Activated CD8-positive, alpha-beta memory T cell treated with anti-CD3 and anti-CD28 coated beads, Interleukin-2, amount 50 U/mL, for 1 hour (primary cell): ENCODE measurements at regions not wholly inside any gene's neighbourhood (a gene's known extent, or its start where the extent isn't known, plus 50 kb on each side); places are given as distances from the start of the nearest gene placed in this dataset.

ENCODE experiments used
- DNase-seq: peaks from one replicate; pipeline ENCODE4 v3.0.0-alpha.2; 2020; ENCODE audit errors: extremely low read depth

DNA sequence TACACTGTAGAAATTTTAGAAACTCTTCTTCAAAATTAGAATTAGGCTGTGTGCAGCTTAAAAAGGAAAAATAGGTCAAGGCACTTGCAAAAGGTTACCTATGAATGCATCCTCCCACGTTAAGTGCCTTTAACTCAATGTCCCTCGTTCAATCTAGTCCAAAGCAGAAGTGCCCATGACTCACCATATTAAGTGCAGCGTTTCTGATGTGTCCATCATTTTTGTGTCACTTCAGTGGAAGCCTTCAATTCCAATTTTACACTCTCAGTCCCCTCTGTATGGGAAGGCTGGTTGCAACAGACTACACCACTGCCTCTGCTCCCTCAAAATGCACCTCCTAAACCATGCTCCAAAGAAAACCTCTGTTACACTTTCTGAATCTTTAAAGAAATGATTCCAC, 53.4 kb downstream of the FOXB1 start:
- no peak for DNase-seq

DNA sequence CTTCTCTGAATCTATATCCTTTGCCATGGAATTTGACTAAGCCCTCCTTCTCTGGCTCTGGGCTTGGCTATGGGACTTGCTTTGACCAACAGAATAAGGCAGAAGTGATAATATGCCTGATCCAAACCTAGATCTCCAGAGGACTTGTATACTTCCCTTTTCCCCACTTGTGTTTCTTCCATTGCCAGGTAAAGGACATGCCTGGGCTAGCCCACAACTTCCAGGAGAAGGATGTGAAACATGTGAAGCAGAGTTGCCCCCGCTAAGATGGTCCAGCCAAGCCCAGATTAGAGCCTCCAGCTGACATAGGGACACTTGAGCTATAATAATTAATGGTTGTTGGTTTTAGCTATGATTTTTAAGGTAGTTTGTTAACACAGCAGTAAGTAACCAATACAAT, 55.1 kb downstream of the FOXB1 start:
- DNase-seq: no peak

DNA sequence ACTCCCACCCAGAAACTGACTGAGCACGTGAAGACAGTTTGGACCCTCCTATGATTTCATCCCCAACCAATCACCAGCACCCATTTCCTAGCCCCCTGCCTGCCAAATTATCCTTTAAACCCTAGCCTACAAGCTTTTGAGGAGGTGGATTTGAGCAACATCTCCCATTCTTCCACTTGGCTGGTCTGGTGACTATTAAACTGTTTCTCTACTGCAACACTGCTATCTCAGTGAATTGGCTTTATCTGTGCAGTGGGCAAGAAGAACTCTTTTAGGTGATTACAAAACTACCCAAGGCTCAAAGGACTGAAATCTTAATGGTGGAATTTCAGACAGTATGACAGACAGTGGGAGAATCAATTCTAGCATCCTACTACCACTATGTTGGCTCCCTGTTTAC, 57.6 kb downstream of the FOXB1 start:
- DNase-seq: no peak

DNA sequence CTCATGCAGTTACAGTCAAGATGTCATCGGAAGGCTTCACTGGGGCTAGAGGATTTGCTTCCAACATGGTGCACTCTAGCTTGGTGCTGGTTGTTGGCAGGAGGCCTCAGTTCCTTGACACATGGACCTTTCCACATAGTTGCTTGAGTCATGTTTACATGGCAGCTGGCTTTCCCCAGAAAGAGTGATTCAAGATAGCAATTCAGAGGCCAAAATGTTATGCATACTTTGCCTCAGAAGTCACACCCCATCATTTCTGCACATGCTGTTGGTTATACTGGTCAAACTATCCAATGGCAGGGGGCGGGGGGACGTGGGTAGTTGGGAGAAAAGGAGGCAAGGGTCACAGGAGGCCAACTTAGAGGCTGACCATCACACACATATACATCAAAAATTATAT, 58.7 kb downstream of the FOXB1 start:
- no peak for DNase-seq

DNA sequence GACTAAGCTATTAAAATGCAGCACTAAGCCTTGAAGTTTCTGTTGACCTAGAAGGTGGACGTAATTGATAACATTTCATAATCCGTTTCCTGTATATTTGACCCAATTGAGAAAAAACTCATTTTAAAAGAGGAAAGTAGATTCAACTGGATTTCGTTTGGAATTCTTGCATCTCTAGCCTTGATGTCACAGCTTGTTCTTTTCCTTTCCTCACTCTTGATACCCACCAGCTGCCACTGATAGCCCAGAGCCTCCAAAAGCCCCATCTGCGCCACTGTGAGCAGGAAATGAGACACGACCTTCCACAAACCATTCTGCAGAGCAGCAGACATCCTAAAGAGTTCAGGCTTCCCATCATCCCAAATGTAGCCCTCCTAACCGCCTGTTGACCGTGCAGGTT, 61.8 kb downstream of the FOXB1 start:
- no peak for DNase-seq

DNA sequence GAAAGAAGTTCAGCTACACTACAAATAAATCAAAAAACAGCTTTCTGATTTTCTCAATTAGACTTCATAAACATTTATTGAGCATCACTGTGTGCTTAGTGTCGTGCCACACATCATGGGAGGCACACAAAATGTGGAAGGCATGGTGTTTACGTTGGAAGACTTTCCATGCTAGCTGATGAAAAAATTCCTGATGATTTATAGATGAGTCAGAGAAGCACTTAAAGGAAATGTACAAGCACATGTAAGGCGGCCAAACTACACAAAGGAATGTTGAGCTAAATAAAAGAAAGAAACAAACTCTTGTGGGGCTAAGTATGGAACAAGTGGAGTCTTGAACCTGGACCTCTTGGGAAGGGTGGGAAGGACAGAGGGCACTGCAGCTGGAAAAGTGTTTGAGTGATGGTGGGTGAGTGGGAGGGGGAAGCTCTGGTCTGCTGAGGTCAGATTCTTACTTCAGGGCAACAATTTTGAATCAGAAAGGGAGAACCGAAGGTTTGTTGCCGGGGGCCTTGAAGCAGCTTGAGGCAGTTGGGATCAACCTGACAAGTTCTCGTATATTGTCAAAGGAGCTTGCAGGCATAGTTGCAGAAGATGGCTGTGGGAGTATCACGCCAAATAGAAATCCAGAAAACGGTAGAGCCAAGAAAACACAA, 66.9 kb downstream of the FOXB1 start:
- DNase-seq: no peak

DNA sequence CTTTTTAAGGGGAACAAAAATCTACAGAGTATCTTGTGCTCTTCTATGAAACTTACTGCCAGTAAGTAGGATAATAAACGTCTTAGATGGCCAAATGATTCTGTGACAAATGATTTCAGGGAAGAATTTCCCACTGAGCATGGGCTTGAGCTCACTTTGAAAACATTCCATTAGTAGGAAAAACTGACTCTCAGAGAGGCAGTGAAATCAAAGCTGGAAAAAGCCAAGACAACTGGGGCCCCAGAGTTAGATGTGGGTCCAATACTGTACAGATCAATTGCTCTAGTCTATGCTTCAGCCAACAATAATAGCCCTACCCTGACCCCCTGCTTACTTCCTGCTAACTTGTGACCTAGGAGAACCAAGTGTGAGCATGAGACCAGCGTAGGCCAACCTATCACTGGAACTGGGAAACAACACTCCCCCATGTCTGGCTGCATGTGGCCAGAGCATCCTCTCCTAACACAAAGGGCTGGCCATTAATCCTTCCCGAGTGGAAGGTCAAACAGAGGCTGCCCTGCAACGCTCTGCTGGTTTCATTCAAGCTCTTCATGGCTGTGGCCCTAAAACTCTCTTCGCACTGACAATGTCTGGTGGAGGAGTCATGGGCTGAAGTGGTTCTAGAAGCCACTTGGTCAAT, 68.8 kb downstream of the FOXB1 start:
- DNase-seq: no peak

DNA sequence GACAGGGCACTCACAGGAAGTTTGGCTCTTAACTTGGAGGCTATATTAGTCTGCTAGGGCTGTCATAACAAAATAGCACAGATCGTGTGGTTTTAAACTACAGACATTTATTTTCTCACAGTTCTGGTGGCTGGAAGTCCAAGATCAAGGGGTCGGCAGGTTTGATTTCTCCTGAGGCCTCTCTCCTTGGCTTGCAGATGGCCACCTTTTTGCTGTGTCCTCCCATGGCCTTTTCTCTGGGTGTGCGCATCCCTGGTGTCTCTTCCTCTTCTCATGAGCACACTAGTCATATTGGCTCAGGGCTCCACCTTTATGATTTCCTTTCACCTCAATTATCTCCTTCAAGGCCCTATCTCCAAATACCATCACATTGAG, 69.3 kb downstream of the FOXB1 start:
- no peak for DNase-seq

DNA sequence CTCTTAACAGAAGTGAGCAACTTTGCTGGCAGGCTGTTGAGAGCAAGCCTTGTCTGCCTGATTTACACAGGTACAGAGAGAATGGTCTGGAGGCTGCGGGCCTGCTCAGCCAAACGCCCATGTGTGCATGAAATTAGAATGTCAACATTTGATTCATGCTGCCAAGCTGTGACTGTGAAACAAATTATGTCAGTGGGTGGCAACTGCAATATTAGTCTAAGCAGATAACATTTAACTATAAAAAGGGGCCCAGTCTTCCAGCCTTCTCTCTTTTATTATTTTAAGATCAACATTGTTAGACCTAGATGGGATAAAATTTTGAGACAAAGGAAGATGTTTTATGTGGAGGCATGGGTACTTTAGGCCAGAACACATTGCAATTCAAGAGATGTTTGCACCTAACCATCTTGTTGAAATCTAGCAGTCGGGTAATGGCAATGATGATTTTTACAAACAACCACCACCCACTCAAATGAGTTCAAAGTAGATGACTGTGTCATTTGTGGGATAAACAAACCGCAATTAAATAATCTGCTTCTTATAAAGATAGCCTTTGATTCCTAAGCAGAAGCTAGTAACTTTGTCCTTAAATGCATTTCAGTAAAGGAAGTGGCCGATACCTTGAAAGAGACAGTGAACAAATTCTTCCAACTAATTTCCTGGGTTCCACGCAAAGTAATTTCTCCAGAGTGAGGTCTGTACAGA, 70.2 kb downstream of the FOXB1 start:
- no peak for DNase-seq

DNA sequence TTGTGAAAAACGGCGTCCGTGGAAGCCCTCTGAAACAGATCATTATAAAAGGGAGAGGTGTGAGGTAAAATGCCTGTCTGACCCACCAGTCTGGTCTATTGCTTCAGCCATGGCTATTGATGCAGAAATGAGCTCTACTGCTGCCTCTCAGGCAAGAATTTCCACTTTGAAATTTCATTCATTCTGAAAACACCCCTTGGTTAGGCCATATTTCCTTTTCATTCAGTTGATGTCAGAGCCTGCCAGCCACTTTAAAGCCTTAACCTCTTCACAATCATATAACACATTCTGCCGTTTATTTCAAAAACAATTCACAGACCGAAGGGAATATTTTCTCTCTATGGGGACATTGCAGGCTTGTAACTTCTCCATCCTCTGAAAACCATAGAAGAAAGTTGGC, 71.9 kb downstream of the FOXB1 start:
- no peak for DNase-seq

DNA sequence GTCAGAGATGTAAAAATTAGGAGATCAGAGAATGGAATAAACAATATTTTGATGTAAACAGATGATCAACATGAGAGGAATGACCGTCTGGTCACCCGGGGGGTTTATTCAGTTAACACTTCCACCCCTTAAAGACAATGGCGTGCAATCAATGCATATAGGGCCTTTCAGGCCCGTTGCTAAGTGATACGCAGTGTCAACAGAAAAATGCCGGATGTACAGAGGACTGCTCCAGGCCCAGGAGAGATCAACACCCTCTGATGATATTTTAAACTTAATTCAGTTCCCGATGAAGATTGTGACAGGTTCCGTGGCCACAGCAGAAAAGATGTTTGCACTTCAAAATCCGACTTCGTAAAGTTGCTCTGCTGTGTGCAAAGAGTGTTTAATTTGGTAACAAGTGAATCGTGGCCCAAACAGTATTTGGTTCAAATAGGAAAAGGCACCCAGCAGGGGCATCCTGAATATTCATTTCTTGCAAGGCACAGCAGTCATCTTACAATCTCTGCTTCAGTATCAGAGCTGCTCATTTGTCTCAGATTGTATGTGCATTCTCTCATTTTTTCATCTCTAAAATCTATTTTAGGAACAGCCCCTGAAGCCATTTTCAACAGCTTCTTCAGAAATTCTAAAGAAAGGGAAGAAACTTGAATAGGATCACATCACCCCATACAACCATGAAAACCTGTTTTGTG, 72.6 kb downstream of the FOXB1 start:
- no peak for DNase-seq

DNA sequence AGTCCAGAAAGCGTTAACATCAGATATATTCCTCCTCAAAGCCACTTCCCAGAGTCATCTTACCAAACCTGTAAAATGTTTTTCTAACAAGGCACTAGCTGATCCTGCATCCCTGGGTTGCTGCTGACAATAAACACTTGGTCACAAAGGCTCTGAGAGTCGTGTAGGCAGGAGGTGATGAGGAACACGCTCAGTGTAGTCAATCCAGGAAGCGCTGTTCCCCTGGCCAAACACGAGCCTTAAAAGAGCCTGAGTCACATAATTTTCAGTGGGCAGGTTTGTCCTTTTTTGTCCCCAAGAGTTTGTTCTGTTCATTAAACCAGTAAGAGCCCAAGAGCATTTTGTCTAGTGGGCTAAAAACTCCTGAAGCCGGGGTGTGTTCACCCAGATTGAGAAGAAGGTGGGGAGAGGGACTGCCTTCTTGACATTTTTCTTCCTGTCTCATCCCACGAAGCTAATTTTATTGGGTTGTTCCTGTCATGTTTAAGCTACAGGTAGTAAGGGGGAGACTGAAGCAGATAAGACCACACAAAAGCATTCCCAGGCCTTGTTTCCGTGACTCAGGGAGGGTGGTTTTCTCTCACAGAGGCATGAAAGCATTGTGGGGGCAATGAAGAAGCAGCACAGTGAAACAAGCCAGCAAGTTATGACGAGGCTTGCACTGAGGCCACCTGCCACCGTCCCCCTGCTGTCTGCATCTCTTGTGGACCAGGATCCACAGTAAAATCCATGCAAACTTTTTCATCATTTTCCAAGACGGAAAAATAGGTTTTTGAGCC, 73.7 kb downstream of the FOXB1 start:
- no peak for DNase-seq

DNA sequence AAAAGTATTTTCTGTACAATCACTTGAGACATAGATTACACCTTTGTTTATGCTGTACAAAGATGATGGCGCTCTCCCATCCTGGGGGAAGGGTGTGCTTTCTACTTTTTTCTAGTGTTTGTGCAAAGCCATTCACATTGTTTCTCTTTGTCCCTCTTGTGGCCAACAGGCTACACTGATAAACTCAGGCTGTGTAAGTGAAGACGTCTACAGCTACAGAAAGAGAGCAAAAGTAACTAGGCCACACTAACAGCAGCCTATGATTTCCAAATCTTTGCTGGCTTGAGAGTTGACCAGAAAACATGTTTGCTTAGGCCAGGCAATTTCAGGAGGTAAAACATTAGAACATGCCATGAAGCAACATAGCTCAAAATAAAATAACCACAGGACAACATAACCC, 75.1 kb downstream of the FOXB1 start:
- DNase-seq: no peak

DNA sequence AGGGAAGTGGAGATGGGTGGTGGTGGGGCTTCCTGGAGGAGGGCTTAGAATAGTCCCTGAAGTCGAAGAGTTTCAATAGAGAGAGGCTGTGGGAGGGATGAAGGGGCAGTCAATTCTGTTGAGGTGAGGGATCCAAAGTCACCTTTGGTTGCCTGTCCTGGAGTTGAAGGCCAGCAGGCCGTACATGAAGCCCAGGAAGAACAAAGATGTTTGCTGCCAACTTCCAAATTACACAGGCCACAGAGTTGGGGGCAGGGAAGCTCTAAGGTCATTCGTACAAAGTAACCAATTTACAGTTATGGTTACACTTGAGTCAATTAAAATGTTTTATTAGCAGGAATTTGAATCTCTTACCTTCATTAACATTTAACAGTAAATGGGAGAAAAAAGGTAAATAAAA, 77.9 kb downstream of the FOXB1 start:
- no peak for DNase-seq

DNA sequence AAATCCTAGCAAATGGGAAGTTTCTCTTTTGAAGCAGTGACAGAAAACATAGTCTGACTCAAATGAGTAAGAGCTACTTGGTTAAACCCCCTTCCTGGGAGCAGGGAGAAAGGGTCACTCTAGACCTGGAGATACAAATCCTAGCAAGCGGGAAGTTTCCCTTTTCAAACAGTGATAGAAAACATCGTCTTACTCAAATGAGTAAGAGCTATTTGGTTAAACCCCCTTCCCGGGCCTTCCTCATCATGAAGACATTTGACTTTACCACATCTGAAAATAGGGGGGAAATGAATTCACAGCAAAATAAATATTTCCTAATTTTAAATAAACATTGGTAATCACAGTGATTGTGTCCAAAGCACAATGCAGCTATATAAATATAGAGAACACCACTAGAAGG, 79.2 kb downstream of the FOXB1 start:
- no peak for DNase-seq

DNA sequence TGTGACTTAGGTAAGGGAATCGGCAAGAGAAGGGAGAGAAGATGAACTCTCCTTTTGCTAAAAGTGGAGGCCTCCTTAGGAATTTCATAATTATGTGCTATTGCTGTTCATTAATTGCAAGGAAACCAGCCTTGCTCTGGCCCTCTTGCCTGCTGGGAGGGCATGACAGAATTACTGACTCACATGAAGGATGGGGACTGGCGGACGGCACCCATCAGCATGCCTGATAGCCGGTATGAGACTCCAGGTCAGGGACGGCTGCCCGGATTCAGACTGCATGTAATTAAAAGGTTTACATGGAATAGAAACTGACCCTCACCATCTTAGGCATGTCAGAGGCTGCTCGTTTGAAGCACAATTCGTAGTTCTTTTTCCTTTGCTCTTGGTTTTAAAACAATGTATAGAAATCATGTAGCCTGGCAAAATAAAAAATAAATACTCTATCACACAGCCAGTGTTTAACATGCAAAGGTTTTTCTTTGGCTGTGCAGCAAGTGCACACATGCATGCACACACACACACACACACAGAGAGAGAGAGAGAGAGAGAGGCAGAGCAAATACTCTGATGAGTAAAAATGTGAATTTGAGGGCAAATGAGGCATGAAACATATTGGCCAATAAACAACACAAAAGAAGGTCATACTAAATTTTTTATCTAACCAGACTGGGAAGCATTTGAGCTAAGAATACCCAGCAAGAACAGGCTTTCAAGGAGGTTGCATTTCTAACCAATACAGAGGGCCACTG, 82.7 kb downstream of the FOXB1 start:
- DNase-seq: no peak

DNA sequence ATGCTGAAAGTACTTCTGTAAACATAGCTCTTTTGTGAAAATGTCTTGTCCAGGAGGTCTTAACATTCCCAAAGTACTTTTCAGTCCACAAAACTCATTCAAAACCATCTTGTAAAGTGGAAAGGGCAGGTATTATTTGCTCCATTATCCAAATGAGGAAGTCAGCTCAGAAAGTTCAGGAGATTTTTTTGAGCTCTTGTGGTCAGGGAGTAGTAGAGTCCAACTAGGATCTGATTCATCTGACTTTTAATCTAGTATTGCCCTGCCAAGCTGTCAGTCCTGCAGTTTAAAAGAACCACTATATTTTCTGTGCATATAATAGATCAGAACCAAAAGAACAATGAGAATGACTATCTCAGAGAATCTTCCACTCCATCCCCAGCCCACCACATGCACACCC, 83.5 kb downstream of the FOXB1 start:
- no peak for DNase-seq

DNA sequence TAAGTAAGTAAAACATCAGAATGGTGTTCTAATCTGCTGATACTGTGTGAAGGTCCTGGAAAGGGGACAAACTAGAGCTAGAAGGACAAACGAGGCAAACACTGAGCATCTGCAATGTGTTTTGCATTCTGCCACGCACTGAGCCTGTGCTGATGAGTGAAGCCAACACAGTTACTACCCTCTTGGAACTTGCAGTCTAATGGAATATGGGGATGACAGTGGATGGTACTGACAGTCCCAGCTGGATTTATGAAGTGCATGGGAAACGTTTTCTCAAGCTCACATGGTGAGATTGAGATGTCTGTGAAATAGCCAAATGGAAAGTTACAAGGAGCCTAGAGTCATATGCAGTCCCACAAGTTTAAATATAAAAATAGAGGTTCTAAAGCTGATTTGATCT, 86.6 kb downstream of the FOXB1 start:
- no peak for DNase-seq

DNA sequence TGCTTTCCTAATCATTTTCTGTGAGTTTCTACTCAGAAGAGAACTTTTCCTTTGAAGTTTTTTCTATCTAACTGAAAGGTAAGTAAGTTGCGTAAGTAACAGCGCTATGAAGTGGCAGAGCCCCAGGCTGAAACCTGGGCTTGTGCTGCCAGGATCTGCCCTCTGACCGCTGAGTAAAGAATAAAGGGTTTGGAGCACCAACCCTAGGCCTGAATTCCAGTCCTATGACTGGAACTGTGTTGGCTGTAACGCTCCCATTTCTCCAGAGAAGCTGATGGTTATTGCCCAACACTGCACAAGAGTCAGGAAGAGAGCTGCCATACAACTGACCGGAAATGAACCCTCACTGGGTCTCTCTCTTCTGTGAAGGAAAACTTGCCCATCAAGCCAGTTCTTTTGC, 87.0 kb downstream of the FOXB1 start:
- DNase-seq: no peak

DNA sequence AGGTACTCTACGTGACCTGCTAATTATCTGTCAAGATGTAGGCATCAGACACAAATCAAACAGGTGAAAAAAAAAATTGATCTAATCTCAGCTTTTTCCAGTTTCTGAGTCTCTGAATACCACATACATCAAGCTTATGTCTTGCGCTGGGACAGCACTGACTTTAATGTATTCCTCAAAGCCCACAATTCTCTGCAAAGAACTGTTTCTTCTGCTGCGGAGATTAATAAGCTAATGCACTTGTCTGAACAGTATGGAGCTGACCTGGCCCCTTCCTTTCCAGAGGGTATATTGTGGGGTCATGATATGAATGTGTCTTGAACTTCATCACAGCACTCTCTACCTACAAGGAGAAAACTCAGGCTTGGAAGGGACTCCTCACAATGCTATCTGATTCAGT, 87.8 kb downstream of the FOXB1 start:
- DNase-seq: no peak

DNA sequence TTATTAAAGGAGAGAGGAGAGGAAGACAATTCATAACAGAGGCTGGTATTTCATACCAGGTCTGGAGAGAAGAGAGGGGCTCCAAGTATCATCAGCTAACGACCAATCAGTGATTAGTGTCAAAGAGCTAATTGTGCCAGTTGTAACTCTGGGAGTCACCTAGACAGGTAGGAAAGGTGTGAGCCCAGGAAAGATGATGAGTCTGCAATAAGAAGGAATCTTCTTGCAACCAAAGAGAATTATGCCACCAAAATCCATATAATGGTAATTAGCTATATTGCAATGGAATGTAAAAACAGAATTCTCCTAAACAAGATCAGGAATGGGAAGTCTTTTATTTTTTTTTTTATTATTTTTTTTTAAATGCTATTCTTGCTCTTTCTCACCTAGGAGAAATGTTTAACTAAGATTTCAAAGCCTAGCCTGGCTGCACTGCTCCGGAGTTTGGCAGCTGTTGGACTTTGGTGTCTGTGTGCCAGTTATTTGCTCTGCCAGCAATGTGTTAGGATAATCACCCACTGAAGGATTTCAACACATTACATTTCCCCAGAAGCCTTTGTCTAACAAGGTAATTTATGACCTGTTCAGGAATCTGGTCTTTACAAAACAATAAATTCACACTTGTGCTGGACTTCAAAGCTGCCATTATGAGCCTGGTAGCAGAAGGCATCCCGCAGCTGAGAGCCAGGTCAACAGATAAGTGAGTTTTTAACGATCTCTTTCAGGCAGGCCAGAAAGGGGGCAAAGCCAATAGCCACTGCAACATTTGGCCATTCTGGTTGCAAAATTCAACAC, 89.4 kb downstream of the FOXB1 start:
- DNase-seq: no peak
